HG03520 (cell line): ENCODE measurements at regions not wholly inside any gene's neighbourhood (a gene's known extent, or its start where the extent isn't known, plus 50 kb on each side); places are given as distances from the start of the nearest gene placed in this dataset.

ENCODE experiments used
- ATAC-seq: cut with Tn5 transposase; IDR thresholded peaks from one replicate; pipeline ENCODE4 v1.9.1; 2021; ENCODE audit warnings: mild to moderate bottlenecking, moderate library complexity; ENCODE audit not compliant: unreplicated experiment

DNA sequence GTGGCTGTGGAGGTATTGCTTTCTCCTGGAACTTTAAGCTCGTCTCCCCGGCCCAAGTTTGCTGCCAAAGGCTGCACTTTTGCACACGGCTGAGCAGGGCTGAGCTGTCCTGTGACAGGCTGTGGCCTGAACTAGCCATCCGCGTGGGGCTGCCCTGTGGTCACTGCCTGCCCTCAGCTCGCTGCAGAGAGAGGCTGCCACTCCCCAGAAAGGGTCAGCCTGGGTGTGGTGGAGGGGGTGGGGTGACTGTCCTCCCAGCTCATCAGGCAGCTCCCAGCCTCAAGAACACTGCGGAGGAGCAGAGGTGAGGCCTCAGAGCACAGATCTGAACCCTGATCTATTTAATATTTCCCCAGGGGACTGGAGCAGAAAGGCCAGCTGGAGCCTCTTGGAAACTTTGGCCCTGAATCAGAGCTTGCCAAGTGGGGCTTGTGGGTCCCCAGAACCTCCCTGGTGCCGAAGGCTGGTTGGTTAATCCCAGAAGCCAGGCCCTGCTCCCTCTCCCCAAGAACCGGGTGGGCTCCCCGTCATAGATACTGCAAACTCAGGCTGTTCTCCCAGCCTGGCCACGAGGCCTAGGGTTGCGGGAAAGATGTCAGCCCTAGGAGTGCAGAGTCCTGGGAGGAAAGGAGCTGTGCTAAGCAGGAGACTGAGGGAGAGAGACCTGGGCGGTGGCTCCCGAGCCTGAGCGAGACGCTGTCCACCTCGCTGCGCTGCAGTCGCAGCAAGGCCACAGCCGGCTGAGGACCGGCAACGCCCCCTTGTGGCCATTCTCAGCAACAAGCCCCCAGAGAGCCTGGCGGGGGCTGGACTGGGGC lies 125.1 kb upstream of the IPO9 start:
- no peak for ATAC-seq

DNA sequence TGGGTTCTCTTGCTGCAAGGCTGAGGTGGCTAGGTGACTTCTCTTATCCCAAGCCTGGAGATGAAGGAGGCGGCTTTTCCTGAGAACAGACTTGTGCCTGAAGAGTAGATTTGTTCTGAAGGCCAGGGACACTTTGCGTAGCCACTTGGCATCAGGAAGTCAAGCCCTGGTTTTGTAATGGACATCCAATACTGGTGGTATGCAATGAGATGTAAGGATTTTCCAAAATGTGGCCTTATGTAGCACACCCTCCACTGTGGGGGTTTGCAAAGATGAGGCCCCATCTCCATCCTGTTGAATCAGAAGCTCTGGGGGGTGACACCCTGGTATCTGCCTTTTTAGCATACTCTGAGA lies 124.5 kb upstream of the IPO9 start:
- no peak for ATAC-seq

GRCh38 chr1:201705389-201705788 lies 123.6 kb upstream of the IPO9 start:
- ATAC-seq: no peak

- ATAC-seq: no peak
Observed at GRCh38 chr1:201706109-201706508, 122.8 kb upstream of the IPO9 start.

- ATAC-seq: no peak
Observed at GRCh38 chr1:201707027-201707426, 121.9 kb upstream of the IPO9 start.

- ATAC-seq: no peak
Observed at GRCh38 chr1:201707656-201708055, 121.3 kb upstream of the IPO9 start.

- ATAC-seq: no peak
Observed at GRCh38 chr1:201708085-201708512, 120.9 kb upstream of the IPO9 start.

GRCh38 chr1:201708691-201709090 lies 120.3 kb upstream of the IPO9 start:
- no peak for ATAC-seq

GRCh38 chr1:201709564-201710295 lies 119.2 kb upstream of the IPO9 start:
- ATAC-seq: peak; percentile 78

DNA sequence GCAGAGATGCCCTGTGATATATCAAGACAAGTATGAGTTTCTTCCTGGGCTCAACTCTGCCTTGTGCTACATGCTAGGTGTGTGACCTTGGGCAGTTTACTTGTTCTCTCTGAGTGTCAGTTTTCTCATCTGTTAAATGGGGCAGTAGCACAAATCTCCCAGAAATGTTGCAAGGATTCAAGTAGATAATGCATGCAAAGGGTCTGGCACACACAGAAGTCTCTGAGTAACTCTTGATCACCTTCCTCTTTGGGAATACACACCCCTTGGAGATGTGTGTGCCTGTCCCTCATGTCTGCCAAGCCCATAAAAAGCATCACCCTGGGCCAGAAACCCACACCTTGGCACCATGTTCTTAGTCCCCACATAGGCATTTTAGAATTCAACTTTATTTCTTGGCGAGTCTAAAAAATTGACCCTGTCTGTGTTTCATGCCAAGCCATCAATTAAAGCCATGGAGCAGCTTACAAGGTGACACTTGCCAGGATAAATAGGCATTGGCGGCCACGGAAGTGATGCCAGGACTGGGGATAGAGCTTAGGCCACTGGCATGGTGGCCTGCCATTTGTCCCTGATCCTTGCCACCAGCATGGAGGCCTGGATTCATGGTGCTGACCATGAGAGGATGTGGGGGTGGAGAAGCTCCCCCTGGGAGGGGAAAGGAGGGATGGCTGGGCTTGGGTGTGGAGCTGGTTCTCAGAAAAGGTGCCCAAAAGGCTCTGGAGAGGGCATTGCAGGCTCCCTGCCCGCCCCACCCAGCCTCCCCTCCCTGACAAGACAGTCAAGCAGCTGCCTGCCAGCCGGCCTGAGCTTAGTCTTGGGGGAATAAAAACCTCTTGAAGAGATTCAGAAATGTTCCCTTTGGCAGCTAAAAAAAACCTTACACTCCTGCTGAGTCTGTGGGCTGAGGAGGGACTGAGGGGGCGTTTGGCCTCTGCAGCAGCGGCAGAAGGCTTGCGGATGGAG lies 118.0 kb upstream of the IPO9 start:
- no peak for ATAC-seq

GRCh38 chr1:201711811-201712210 lies 117.1 kb upstream of the IPO9 start:
- no peak for ATAC-seq

DNA sequence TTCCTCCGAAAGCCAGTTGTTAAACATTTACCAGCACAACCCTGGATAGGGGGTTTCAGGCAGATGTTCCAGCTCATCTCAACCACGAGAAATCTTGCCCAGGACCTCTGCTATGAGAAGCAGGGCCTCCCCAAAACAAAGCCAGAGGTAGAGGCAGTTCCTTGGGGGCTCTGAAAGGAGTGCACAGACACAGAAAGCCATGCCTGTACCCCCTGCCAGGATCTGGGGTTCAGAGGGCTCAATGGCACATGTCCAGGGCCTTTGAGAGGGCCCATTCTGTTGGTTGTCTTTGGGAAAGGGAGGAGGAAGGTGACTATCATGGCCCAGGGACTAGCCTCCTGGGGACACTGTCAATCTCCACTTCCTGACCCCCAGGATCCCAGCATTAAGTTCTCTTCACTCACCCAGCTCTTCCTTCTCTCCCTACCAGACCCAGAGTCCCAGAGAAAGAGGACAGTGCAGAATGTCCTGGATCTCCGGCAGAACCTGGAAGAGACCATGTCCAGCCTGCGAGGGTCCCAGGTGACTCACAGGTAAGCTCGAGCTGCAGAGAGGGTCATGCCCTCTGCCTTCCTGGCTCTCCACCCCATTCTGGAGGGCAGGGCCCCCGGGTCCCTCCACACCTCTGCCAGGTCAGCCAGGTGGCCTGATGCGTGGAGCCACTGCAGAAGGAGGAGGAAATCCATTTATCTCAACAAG lies 116.4 kb upstream of the IPO9 start:
- ATAC-seq: no peak

GRCh38 chr1:201713086-201713810 lies 115.7 kb upstream of the IPO9 start:
- ATAC-seq: no peak

DNA sequence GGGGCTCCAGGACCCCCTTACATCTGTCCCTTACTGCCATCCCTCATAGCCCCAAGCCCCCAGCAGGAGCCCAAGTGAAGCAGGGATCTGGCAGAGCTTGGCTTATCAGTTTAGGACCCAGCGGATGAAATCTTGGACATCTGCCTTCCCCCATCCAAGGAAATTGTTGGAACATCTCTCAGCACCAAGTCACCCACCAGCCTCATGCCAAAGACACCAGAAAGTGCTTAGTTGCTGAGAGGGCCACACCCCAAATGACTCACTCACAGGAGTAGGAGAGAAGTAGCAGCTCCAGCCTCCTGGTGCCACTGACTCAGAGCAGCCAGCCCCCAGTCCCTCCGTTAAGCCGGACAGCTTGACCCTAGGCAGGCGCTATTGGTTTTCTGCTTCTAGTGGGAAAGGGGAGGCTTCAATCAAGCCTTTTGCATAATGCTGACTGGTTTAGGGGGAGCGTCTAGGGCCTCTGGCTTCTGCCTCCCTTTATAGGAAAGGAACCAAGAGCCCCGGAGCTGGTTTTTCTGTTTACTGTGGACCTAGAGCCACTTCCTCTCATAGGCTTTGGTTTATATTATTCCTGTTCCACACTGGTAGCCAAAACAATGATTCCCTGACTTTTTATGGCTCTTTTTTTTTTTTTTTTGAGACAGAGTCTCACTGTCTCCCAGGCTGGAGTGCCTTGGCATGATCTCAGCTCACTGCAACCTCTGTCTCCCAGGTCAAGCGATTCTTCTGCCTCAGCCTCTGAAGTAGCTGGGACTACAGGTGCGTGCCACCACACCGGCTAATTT lies 114.2 kb upstream of the IPO9 start:
- no peak for ATAC-seq

DNA sequence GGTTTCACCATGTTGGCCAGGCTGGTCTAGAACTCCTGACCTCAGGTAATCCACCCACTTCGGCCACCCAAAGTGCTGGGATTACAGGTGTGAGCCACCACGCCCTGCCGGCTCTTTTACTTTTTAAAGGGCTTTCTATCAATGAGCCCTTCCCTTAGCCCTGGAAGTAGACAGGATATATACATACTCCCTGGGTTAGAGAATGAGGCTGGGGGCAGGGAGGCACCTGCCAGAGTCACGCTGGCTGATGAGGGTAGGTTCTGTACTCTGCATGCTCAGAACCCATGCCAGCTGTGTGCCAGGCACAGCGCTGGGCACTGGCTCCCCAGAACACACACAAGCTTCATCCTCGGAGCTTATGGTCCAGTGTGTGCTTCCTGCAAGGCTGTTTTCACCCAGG lies 113.6 kb upstream of the IPO9 start:
- ATAC-seq: no peak

DNA sequence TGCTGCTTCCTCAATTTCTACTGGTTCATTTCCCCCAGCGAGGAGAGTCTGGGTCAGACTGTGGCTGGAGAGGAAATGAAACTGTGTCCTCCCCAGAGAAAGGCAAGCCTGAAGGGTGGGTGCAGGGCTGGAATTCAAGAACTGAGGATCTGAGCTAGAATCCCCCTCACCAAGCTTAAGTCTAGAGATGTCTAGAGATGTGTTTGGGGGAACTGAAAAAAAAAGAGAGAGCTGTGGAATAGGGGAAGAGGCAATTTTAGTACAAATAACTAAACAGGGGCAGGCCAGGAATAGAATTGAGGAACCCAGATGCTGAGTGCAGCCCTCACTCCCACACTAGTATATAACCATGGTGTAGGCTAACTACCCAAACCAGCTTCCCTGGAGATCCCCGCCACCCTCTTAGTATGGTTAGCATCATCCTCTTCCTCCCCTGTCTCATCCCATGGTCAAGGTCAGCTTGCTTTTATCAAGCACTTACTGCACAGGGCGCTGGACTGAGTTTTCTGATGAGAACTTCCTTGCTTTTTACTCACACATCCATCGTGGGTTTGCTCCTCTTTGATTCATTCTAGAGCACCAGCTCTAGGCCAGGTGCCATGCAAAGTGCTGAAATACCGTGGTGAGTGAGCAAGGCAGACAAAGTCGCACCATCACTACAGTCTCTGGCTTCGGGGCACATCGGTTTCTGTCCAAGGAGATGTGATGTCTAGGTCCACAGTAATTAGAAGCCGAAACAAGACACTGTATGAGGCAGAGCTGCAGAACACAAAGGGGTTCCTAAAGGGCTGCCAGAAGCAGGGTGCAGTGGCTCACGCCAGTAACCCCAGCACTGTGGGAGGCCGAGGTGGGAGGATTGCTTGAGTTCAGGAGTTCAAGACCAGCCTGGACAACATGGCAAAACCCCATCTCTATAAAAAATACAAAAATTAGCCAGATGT lies 112.9 kb upstream of the IPO9 start:
- no peak for ATAC-seq

GRCh38 chr1:201716742-201717135 lies 112.2 kb upstream of the IPO9 start:
- ATAC-seq: no peak

DNA sequence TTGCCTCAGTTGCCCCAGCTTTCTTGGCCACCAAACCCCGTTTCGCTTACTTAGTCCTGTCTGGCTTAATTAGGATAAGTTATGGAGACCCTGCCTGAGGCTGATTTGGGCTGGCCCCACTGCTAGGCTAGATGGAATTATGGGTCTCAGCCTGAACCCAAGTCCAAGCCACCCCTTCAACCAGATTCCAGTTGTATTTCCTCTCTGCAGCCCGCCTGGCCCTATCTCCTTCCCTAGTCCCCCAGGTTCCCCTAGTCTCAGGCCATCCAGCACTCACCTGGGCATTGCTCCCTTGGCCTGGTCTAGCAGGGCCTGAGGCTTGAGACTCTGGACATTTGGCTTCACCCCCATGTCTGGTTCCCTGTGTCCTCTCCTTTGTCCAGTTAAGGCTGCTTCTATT lies 111.7 kb upstream of the IPO9 start:
- ATAC-seq: no peak
